ENCODE measurements at regions not wholly inside any gene's neighbourhood (a gene's known extent, or its start where the extent isn't known, plus 50 kb on each side); places are given as distances from the start of the nearest gene placed in this dataset.

DNA sequence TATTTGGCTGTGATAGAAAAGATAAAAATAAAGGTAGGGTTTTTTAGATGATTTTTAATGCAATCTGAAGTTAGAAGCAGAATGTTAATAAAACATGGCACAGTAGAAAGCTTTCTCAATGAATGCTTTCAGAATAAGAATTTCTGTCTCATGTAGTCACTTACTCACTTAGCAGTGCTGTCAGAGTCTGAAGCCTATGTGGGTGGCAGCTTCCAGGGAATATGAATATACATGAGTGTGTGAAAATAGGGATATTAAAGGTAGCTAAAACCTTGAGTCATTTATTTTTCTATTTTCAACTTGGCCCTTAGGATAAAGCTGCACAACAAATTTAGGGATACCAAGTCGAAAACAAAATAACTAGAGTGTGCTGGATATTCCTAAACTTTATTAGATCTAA is 427.9 kb downstream of the AEBP2 start:
- no peak for DNase-seq (ENCODE audit: low read depth in 2 of 2)

DNA sequence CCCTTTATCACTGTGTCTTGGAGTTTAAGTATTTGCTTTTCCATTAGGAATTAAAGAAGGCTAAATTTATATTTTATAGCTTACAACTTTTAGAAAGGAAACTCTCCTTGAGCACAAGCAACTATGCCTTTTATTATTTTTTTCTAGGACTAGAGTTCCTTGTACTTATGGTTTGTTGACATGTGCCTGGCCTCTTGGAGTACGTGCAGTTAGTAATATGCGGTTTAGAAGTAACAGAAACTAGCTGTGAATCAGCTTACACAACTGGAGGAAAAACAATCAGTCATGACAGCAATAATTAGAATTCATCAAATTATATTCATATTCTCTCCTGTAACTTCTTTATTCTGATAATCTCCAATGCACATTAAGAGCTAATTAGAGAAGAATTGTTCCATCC is 428.7 kb downstream of the AEBP2 start:
- no peak for DNase-seq (ENCODE audit: low read depth in 2 of 2)

DNA sequence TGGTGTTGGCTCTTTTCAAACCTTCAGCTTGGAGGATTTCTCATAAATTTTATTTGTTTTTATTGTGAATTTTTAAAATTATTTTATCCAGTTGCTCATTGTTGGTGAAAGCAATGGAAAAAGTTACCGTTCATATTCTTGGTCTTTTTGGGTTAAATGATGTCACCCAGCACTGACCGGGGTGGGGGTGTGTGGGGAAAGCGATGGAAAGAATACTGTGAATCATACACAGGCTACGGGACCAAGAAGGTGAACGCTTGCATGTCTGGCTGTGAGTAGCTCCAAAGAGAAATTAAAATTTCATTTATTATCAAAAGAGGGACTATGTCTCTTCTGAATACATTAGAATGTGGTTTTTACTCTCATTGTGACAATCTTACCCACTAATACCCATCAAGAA is 430.1 kb downstream of the AEBP2 start:
- no peak for DNase-seq (ENCODE audit: low read depth in 2 of 2)

DNA sequence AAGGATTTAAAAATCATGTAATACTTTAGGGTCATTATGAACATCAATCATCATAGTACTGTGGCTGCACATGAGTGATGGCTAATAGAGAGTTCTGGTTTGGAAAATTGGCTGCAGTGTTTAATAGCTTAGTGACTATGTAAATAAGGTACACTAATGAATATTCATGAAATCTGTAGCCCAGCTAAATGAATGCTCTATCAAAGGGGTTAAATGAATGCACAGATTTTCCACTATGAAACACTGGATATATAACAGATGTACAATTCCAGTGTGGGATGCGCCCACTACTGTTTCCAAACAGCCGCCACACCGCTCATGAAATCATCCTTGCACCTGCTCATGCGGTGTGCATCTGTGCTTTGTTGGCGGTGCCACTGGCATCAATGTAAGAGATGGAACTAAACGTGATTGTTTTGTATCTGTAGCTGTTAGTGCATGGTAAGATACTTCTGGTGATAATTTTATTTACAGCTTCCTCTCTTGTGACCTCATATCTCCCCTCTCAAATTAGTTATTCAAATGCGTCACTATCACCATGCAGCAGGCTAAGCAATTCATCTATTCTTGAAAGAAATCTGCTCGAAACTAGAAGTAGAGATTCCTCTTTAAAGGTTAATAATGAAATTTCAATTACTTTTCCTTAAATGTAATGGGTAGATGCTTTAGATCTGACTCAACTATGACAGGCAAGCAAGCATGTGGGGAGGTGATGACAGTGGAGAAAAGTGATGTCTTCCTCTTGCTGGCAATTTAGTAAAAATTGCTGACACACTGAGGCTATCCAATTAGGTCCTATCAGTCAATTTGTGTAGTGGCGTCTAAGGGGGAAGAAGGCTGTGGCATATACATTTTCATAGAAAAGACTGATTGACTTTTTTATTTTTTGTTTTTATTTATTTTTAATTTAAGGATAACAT is 433.6 kb downstream of the AEBP2 start:
- DNase-seq (ENCODE audit: low read depth in 2 of 2), result peak; percentile 28 to 32

DNA sequence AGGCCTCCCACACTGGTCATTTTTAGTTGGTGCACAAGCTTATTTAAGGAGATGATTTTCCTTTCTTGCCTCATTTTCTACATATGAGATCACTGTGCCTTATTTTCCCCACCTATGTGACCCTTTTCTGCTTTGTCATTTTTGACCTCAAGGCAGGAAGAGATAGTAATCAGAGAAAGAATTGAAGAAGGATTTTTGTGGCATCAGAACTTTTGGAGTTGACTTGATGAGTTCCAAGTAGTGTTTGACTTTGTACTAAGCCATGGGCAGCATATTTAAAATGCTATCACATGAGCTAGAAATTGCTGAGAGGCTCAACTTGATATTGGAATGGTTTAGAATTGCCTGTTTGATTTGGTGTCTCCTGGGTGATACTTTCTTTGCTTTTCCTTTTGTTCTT is 440.8 kb downstream of the AEBP2 start:
- DNase-seq (ENCODE audit: low read depth in 2 of 2), result no peak

DNA sequence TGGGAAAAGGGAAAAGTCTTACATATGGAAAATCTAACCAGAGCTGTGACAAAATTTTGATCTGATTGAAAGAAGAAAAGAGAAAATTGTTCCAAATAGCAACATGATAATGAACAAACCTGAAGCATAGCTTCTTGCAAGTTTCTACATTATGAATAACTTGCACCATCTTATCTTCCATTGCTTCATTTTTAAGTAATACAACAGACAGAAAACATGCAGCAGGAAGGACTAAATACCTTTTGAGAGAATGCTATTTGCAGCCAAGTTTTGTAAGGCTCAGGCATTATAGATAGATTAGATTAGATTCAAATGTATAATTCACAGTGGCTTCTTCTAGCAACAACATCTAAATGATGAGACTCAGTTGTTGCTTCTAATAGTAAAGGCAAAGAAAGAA is 441.4 kb downstream of the AEBP2 start:
- no peak for DNase-seq (ENCODE audit: low read depth in 2 of 2)

DNA sequence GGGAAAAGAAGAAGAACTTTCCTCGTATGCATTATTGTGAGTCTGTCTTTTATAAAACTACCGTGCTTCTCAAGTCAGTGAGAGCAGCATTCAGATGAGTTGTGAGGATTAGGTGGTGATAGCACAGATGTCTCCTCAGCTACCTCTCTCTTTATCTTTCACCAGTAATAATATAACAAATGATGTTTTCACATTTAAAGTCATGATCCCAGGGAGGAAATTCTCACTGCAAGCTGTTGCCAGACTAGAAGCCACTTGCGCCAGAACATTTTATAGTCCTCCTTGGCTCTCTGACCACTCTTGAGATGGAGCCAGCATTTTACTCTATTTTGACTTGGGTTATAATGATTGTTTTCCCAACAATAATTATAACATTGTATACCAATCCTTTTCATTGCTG is 443.1 kb downstream of the AEBP2 start:
- no peak for DNase-seq (ENCODE audit: low read depth in 2 of 2)

DNA sequence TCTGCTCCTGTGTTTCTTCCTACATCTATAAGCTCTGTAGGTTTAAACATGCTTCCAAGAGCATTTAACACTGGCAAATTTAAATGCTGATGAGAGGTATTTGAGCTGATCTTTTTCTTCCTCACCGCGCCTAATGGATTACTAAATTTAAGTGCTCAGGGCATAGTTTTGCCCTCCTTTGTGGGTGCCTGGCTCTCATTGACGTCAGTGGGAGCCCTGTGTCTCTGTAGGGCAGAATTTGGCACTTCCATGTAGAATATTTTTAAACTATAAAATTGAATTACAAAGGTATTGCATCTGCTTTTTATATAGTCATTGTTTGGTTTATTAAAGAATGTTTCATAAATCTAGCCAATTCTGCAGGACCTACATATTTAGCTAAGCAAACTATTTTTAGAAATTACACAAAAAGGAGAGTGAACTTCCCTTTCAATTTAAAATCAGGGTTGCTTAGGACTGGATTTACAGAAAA is 444.8 kb downstream of the AEBP2 start:
- no peak for DNase-seq (ENCODE audit: low read depth in 2 of 2)

DNA sequence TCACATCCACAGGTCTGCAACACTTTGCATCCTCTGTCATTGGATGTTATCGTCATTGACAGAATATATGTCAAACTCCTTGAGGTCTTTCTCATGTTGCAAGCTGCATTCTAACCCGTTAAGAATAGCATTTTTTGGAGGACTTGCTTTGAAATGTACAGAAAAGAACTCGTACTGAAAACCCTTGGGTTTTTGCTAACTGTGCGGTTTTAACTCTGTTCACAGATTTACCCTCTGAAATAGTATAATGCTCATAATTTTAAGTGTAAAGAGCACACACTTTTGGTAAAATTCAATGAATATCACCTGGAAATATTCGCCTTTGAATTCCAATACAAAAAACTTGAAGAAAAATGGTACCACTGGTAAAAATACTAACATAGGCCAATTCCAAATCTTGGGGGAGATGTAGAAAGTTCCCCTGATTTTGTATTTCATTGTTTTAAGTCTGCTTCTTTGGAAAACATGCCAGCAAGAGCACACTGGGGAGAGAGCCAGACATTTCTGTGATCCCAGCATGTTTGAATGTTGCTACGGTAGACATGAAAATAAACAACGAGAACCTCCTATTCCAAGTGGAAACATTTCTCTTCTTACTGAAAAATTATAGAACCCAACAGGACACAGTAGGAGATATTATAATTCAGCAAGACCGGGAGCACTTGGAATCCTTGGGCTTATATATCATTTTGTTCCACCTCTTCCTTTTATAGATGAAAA is 446.0 kb downstream of the AEBP2 start:
- no peak for DNase-seq (ENCODE audit: low read depth in 2 of 2)

DNA sequence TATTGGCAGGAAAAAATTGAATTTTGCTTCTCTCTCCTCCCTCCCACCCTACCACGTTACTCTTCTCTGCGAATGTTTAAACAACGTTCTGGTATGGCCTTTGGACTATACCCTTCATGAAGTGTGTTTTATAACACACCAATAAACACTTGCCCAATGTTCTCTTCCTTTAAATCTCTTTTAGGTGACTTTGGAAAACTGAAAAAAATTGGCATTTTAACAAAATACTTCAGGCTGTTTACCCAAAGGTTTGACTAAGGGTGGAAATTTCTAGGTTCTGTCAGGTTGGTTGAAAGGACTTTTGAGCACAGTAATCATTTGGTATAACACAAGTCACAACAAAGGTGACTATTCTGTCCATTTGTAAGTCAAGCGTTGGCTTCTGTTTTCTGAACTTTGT is 446.8 kb downstream of the AEBP2 start:
- DNase-seq (ENCODE audit: low read depth in 2 of 2), result no peak

DNA sequence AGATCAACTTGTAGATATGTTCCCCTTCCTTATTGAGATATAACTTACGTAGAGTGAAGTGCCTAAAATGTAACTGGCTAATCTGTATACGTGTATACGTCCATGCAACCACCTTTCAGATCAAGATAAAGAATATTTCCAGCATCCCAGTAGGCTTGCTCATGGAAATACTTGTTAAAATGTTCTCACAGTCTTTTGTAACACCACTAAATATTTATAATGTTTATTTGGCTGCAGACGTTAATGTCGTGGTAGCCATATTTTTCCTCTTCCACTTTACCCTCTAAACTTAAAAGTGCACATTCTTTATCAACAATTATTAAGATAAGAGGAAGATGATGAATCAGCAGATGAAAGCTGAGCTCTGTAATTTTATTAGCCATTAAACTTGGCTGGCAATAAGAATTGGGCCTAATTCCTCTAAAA is 447.4 kb downstream of the AEBP2 start:
- DNase-seq (ENCODE audit: low read depth in 2 of 2), result no peak

DNA sequence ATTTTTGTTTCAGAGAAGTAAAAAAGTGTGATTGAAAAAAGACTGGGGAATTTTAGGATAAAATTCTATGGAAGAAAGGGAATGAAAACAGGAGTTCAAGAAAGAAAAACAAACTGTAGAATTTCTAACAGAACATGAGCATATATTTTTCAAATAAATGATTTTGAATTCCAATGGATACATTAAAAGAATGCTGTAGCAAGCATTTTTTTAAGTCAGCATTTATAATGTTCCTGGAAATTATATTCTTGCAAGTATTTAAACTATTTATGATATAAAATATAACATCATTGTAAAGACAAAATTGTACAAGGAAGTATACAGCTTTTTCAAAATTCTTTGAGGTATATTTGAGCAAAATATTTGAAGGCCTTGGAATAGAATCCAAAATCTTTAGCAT is 450.7 kb downstream of the AEBP2 start:
- DNase-seq (ENCODE audit: low read depth in 2 of 2), result no peak

DNA sequence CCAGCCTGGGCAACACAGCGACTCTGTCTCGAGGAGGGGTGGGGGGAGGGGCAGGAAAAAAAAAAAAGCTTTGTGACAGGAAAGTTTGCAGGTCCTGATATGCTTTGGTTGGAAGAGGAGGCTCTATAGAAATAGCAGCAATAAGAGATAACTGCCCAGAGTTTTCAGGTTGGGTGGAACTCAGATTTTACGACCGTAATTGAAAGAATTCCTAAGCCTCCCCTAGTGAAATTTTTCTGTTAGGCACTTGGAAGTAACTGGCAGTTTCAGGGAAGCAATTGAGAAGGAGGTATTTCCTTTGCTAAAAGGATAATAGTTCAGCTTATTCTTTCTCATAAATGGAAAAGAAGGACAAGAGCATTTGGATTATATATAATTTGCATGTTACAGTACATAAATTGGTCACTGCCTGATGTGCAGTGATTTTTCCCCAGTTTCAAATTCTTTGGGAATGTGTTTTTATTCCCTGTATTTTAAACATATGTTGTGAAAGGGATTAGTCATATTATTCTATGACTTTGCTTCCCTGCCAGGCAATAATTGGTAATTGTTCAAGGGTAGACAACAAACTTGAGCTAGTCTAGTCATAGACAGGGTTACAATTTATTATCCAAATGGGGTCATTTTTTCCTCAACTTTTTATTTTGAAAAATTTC is 452.8 kb downstream of the AEBP2 start:
- DNase-seq (ENCODE audit: low read depth in 2 of 2), result peak in 1 of 2 experiments; percentile 59

DNA sequence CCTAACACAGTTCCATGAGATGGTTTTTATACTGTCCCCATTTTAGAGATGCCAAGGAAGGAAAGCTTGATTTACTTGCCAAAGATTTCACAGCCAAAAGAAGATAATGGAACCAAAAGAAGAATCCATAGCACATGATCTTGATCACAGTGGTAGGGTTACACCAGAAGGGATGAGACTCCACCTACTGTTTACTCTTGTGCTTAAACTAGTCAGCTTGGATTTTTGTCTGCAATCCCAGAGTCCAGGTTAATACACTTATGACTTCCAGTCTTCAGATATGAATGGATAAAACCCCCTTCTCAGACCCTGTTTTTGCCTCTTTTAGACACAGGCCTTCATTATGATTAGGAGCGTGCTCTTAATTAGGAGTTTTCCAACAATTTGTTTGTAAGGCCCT is 454.2 kb downstream of the AEBP2 start:
- DNase-seq (ENCODE audit: low read depth in 2 of 2), result peak in 1 of 2 experiments; percentile 17

DNA sequence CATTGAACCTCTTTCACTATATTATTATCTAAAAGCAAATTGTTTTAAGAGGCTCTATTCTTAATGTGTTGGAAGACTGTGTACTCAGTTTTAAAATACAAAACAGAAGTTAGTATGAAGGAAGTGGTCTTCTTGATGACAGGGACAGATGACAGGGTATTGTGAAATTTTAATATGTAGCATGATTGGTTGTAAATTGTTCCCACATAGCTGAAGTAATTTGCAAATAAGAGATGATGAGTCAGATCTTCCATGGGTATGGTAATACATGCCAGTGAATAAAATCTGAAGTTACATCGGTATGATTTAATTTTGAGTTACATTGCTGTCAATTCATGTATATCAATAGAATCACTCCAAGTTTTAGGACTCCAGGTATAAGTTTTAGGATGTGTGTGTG is 454.8 kb downstream of the AEBP2 start:
- peak in 1 of 2 experiments; percentile 60 for DNase-seq (ENCODE audit: low read depth in 2 of 2)

DNA sequence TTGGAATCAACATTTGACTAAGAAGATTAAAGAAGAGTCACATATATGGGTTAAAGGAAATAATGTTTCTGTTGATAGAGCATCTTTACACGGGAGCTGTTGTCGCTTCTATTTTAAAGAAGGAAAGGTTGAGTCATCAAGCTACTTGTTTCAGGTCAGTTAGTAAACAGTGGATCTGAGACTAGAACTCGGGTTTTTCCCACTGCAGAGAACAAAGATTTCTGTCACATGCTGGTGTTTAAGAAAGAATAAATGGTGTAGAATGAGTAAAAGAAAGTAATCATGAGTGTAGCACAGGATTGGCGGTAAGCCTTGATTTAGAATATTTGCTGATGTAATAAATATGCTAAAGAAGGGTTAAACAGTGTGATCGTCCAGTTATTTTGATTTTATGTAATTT is 455.5 kb downstream of the AEBP2 start:
- DNase-seq (ENCODE audit: low read depth in 2 of 2), result no peak

DNA sequence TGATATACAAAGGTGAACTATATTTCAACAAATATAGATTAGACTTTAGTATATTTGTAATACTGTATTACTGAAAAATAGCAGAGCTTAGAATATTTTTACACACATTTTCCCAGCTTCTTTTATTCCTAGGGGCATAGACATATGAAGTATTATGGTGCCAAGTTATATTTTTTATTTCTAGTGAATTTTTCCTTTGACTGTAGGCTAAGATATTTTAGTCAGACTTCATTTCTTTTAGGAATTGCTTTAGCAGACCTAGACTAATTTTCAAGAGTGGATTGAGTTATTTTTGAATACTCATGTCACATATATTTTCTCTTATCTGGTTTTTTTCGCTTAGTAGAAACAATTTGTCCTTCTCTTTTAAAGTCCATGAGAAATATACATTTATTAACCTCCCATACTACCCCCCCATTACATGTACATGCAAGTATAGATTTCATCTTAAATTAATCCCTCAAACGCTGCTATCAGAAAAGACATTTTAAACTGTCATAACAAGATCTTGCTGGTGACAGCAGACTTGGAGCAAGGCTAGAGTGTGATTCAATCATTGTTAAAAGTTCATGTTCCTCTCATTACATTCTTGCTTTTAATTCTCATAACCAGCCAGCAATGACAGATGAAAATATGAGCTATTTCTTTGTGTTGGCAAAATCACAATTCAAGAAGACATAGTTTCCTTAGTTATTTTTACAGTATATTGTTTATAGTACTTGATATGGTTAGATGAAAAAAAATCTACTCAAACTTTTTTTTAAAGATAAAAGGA is 456.1 kb downstream of the AEBP2 start:
- DNase-seq (ENCODE audit: low read depth in 2 of 2), result no peak

DNA sequence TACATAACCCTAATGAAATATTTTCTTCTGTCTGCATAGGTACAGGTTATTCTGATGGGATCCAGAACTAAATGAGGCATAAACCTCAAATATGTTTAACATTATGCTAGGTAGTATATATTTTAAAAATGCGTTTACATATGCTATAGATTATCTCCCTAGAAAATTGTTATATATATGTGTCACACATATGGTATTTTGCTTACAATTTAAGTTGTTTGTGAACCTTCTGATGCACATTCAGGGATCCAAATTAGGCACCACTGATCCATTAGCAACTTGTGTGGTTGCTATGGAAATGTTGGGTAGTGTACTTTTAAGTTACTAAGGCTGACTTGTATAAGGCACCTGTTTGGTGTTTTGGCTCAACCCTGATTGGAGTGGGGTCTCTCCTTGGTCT is 456.7 kb downstream of the AEBP2 start:
- DNase-seq (ENCODE audit: low read depth in 2 of 2), result peak in 1 of 2 experiments; percentile 55

DNA sequence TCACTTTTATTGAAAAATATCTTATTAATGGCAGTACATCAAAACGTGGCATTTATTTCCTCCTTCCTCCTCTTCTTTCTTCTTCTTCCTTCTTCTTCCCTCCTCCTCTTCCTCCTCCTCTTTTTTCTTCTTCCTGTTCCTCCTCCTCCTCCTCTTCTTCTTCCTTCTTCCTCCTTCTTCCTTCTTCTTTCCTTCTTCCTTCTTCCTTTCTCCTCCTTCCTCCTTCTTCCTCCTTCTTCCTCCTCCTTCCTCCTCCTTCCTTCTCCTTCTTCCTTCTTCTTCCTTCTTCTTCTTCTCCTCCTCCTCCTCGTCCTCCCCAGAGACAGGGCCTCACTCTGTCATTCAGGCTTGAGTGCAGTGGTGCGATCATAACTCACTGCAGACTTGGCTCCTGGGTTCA is 457.2 kb downstream of the AEBP2 start:
- DNase-seq (ENCODE audit: low read depth in 2 of 2), result no peak

DNA sequence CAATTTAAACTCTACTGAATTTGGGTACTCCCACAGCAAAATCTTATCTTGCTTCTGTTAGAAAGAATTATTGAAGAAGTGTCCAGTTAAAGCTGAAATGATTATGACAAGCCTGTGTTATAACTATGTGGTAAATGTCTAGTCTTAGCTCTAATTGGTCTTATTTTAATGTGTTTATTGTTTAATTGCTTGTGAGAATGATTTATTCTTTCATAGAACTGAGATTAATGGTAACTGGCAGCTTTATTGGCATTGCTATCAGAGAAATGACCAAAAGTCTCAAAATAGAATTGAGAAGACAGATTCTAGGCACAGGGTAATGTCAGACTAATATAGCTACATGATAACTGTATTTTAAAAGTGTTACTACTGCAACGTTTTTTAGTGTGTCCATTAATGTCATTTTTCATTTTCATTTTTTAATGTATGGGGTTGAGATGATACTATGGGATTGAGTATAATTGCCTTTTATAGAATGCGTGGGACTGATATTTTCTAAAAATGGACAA is 458.7 kb downstream of the AEBP2 start:
- DNase-seq (ENCODE audit: low read depth in 2 of 2), result no peak

DNA sequence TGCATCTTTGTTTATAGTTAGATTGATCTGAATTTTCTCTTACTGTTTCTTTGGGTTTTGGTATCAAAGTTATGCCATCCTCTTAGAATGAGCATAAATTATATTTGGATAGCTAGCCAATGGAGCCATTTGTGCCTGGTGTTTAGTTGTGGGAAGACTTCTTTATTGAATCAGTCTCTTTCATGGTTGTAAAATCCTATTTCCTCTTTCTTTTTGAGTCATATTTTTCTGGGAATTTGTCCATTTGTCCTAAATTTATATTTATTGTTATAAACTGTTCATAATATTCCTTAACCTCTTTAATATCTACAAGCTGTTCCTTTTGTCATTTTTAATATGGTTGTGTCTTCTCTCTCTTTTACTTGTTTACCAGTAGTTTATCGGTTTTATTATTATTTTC is 462.5 kb downstream of the AEBP2 start:
- DNase-seq (ENCODE audit: low read depth in 2 of 2), result no peak
